GM18517 (cell line): ENCODE measurements at regions not wholly inside any gene's neighbourhood (a gene's known extent, or its start where the extent isn't known, plus 50 kb on each side); places are given as distances from the start of the nearest gene placed in this dataset.

Source experiments
- ATAC-seq: cut with Tn5 transposase; IDR thresholded peaks from one replicate; pipeline ENCODE4 v1.9.1; 2021; ENCODE audit warnings: mild to moderate bottlenecking, moderate library complexity; ENCODE audit not compliant: unreplicated experiment

DNA sequence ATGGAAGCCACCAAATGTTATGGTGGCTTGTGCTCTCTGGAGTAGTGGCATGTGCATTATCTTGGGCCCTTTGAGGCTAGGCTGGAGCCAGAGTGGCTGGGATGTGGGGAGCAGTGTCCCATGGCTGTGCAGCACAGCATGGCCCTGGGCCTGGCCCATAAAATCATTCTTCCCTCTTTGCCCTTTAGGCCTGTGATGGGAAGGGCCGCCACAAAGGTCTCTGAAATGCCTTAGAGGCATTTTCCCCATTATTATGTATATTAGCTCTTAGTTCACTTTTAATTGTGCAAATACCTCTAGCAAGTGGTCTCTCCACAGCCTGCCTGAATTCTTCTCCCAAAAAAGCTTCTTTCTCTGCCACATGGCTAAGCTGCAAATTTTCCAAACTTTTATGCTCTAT, 297.3 kb upstream of the IRAK1BP1 start:
- no peak for ATAC-seq

DNA sequence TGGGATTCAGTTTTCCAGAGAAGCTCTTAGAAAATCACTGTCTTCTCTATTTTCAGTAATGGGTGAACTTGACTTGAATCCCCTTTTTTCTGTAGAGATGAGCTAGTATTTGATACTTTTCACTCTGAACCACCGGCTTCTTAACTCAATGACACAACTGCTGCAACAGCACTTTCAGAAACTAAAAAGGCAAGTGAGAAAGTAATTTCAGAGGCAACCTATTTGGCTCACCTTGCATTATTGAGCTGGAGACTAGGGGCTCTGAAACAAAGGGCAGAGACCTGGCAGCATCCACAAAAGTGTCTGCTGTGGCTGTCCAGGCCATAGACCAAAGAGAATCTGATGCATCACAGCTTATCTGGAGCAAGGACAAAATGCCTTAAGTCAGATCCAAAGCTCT, 289.8 kb upstream of the IRAK1BP1 start:
- ATAC-seq: no peak

DNA sequence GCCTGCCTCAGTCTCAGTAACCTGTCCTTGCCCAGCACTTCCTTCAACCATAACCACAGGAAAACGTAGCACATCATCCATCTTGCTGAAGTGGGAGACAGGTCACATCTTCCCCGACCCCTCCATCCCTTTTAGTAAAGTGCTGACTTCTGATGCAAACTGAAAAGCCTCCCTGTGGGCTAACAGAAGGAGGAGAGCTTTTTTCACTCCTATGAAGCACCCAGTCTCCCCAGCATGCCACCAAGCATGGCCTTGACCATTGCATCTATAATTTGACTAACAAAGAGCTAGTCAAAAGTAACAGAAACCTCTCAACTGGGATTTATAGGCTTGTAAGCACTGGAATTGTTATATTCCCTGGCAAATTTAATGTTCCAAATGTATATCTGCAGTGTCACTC, 288.9 kb upstream of the IRAK1BP1 start:
- no peak for ATAC-seq

DNA sequence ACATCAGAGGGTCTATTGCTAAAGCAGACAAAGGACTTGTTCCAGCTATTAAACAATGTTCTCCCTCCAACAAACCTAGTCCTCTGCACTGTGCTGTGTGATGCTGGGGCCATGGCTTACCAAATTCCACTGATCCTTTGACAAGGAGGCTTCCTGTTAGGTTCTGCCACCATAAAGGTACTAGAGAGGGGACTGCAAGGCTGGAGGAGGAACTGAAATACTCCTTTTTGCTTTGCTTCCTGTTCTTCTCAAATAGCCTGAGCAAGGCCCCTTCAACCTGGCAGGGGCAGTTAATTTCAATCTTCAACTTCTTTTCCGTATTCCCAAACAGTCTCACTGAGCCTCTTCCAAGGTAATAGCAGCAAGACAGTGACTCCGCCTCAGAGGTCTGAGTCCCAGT, 286.4 kb upstream of the IRAK1BP1 start:
- peak; percentile 75 for ATAC-seq

DNA sequence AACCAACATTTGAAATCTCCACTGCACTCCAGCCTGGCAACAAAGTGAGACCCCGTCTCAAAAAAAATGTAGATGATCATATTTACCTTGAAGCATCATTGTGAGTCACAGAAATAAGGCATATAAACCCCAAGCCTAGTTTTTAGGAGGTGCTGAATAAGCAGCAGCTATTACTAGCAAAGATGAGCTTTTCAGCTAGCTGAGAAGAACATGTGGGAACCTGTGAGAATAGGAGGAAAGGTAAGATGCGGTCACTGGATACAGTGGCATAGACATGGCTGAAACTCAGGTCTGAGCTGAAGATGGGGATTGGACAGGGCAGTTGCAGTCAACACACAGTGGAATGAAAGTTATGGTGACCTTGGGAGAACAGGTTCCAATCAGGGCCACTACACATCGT, 284.3 kb upstream of the IRAK1BP1 start:
- no peak for ATAC-seq

DNA sequence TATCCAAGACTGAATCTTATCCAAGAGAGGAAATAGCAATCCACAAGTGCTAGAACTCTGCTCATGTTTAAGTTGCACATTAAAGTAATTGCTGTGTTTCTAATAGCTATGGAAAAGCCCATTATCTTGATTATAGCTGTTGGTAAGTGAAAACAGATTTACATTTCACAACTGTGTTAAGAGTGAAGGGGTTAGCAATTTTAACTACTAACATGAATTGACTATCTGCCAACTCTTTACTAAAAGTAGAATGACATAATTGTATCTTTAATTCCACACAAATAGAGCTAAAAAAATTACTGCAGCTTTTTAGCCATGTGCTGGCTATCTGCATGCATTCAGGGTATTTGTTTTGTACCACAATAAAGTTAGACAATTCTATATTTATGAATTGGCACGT, 277.9 kb upstream of the IRAK1BP1 start:
- ATAC-seq: no peak

DNA sequence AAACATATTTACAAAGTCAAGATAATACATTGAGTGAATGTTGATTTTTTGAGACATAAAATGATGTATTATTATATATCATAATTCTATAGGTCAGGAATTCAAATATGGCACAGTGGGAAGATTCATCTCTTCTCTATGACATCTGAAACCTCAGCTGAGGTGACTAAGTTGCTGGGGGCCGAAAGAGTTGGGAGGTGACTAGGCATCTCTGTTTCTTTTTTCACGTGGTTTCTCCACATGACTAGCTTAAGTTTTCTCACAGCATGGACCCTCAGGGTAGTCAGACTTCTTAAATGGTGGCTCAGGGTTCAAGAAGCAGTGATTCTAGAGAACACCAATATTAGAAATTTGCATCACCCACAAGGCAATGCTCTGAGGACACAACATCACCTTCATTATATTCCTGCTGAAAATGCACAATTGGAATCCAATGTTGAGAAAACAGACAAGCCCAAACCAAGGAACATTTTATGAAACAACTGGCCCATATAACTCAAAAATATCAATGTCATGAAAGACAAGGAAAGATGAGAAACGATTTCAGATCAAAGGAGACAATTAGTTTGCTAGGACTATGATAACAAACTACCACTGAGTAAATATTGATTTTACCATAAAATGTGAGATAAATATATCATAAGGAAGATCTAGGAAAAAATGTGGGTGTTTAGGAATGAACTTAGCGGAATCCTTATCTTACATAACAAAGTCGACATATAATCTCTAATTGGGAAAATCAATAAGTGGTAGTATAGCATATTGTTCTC, 273.3 kb upstream of the IRAK1BP1 start:
- ATAC-seq: no peak

DNA sequence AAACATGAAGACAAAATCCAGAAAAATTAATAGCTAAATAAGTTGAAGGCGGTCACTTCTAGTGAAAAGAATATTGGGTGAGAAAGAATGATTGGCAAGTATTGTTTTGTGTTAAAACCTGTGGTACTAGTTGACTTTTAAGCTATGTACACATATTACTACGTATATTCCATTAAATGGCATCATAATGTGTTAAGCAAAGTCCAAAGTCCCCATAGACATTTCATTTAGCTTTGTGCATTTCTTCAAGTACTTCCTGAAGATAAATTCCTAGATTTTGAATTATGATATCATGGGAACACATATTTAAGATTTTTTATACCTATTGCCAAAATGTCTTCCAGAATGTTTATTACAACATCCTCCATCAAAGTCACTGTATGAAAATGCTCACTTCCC, 272.7 kb upstream of the IRAK1BP1 start:
- ATAC-seq: no peak

DNA sequence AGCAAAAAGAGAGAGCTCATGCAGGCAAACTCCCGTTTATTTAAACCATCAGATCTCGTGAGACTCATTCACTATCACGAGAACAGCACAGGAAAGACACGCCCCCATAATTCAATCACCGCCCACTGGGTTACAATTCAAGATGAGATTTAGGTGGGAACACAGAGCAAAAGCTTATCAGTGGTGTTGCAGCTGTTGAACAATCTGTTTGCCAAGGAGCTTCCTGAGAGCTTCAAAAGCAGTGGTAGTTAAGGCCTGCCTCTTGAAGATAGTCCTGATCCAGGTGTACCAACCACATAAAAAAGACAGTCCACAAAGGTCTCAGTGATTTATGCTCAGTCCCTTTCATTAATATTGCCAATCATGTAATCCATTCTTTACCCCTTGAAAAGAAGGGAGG, 269.4 kb upstream of the IRAK1BP1 start:
- ATAC-seq: no peak

DNA sequence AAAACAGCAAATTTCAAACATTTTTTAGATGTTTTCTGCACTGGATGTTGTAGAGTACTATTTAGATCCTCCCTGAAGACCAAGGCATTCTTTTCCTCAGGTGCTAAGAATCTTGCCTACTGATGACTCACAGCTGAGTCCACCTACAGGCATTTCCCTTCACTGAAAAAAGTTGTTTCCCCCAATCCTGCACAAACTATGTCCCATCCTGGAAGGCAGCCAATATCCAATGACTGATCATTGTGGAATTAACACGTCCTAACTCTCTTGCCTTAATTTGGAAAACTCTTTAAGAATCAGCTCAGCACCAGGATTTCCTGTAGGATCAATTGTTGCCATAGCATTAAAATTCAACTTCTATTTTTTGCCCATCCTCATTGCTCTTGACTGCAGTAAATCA, 268.4 kb upstream of the IRAK1BP1 start:
- no peak for ATAC-seq

DNA sequence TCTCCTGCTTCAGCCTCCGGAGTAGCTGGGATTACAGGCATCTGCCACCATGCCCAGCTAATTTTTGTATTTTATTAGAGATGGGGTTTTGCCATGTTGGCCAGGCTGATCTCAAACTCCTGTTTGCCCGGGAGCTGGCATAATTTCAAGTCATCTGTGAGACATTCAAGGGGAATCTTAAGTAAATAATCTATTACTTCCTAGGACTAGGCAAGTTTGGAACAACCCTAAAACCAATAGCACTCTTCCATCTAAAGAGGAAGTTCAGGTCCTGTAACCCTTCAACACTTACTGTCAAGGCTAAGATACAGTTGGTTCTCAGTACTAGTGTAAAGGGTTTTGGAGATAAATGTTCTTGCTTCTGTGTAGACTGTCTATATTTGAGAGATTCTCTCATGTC, 267.8 kb upstream of the IRAK1BP1 start:
- ATAC-seq: no peak

DNA sequence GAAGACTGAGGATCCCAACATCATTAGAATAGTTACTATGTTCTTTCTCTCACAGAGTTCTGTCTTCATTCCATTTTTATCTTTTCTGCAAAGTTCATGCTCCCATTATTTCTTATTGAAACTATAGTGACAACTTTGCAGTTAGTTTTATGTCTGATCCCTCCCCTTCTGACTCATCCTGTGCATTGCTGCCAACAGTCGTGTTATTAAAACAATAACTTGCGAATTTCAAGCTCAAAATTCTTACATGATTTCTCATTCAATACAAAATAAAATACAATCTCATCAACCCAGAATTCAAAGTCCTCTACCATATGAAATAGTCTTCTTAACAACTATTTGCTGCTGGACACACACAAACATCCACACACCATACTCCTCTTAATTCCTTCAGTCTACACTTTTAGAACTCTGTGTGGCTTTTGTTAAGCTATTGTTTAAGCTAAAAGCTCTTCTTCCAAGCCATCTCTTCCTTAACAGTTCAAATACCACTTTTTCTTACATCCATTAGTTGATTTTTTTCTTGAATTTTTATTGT, 261.4 kb upstream of the IRAK1BP1 start:
- ATAC-seq: no peak

DNA sequence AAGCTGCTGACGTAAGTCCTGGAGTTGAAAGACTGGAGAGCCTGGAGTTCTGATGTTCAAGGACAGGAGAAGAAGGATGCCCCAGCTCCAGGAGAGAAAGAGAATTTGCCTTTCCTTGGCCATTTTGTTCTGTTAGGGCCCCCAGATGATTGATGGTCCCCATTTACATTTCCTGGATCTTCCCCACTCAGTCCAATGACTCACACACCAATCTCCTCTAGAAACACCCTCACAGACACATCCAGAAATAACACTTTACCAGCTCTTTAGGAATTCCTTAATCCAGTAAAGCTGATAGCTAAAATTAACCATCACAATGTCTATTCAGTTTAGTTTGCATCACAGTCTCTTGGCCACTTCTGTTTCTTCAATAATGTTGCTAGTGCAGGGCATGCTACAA, 260.2 kb upstream of the IRAK1BP1 start:
- ATAC-seq: no peak

DNA sequence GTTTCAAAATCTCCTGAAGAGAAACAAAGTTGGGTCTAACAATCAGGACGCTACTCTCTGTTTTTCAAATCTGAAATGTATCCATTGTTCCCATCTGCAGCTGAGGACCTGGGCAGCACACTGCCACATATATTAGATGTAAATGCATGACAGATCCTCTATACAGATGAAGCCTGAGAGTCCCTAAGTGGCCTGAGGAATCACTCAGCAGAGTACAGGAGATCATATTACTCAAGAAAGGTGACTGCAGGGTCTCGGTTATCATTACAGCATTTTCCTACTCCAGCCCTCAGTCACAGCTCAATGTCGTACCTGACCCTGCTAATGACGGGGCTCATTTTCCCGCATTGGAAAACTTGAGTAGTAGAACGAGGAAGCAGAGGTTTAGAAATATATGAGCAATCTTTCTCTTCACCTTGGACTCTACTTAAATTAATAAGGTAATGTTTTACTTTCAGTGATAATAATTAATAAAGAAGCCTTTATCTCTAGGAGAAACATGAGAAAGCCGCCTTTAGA, 256.2 kb upstream of the IRAK1BP1 start:
- no peak for ATAC-seq

DNA sequence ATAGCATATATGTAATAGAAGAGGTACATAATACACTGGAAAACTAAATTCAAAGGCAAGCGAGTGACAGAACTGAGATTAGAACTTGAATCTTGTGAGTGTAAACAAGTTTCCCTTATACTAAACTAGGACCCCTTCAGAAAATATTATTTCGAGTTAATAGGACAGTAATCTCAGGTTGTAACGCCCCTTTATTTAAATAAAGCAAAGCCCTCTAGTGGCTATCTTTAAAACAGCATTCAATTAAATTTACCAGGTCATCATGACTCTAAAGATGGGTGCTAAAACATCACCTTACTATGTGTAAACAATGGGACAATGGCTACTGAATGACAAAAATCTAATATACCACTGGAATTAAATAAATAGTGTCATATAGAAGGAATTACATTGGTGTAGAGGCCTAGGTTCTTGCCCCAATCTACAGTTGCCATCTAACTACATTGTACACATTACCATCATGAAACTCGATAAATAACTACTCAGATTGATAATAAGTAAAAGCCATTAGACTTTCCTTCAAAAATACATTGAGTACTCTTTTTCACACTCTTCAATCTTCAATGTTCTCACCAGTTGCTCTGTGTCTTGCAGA, 255.4 kb upstream of the IRAK1BP1 start:
- ATAC-seq: no peak

DNA sequence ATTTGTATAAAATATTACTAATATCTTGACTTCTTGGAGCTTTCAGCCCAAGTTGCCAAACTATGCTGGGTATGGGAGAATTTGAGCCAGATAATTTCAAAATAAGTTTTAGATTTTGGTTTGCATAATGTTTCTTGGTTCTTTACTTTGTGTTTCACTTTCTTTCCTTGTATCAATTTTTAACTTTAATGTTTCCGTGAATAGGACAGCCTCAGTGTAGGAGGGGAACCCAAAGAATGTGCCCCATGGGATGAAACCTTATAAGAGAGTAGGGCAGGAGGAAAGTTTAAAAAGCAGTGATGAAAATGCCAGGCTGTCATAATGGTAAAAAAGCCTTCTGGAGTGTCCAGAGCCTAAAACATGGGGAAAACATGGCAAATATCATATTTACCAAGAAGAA, 252.4 kb upstream of the IRAK1BP1 start:
- ATAC-seq: peak; percentile 78

DNA sequence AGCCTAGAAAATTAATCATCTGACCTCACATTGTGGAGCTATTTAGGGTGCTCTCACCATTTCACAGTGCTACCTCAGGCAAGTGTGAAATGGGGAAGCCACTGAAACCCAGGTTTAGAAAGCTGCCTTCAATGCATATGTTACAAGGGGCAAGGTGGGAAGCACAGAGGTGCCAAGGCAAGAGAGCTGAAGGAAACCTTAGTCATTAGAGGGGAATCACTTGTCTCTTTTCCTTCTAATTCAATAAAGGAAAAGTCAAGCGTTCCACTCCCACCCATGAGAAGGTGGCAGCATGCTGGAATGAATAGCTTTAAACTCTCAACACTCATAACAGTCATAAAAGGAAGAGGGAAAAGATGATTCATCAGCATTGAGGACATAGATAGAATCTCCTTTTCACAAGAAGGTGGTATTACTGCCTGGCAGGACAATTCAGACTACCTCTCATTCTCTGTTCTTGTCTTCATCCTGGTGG, 251.9 kb upstream of the IRAK1BP1 start:
- peak; percentile 77 for ATAC-seq

DNA sequence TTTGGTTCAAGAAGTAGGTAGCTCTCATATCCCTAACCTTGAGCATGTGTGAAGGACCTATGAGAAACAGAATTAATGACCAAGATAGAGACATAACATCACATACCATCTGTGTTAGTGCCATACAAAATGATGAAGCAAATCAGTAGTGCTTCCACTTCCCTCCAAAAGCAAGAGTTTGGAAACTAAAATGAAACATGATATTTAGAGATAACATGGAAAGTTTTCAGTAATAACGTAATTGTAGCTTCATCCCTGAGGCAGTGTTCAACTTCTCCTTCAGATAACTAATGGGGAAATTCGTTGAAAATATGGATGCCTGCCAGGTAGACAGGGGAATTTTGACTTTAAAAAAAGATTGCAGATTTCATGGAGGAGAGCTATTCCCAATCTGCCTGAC, 248.4 kb upstream of the IRAK1BP1 start:
- no peak for ATAC-seq

DNA sequence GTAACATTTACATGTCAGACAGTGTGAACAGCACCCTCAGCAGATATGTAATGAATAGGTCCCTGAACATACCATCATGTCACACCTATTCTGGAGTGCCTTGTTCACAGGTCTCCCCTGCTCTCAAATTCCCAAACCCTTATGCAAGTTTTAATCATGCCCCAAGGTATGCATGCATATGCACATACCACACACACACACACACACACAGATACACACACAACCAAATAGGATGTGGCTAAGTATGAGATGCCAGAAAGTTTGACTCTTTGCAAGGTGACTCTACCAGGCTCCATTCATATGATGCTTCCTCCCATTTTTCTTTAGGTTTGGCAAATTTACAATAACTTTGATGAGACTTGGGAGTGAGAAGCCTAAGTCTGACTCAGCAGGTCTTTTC, 243.8 kb upstream of the IRAK1BP1 start:
- no peak for ATAC-seq

DNA sequence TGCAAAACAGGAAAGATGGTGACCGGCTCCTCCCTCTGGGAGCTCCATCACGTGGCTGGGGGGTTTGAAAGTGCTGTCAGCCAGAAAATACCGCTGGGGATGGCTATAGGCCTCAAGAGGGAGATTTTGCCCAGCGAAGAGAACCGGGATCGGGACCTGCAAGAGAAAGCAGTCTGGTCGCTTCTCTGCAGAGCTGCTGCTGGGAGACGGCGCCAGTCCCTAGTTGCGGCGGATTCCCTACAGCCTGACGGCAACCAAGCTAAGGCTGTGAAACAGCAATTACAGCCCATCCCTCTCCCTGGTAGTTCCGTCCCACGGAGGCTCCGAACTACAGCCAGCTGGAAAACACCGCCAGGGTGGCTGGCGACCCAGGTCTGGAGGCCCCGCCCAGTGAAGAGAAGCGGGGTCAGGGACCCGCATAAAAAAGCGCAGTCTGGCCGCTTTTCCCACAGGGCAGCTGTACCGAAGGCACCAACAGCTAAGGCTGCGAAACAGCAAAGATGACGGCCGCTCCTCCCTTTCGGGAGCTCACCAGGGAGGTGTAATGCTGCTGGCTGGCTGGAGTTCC, 238.1 kb upstream of the IRAK1BP1 start:
- ATAC-seq: no peak

DNA sequence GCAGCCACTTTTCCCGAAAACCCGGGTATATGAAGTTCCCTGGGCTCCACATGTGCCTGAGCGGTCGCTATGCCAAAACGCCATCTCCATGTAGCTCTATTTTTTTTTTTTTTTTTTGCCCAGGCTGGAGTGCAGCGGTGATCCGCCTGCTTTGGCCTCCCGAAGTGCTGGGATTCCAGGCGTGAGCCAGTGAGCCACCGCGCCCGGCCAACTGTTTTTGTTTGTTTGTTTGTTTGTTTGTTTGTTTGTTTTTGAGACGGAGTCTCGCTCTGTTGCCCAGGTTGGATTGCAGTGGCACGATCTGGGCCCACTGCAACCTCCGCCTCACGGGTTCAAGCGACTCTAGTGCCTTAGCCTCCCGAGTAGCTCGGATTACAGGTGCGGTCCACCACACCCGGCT, 237.5 kb upstream of the IRAK1BP1 start:
- no peak for ATAC-seq

DNA sequence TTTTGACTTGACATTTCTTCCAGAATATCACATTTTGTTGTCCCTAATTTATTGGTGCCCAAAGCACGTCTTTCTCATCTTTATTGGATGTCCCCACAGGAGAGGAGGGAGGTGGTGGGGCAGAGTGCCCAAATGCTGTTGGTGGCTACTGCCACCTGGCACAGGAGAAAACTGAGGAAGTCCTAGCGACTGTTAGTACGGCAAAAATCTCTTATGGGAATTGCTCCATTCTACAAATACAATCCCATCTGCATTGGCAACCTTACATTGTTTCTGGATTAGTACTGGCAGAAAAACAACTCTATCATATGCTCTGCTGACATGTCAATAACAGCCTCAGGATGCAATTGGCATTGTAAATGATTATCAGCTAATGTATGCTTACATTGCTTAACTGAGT, 235.4 kb upstream of the IRAK1BP1 start:
- no peak for ATAC-seq
